ENCODE measurements at regions not wholly inside any gene's neighbourhood (a gene's known extent, or its start where the extent isn't known, plus 50 kb on each side); places are given as distances from the start of the nearest gene placed in this dataset.

DNA sequence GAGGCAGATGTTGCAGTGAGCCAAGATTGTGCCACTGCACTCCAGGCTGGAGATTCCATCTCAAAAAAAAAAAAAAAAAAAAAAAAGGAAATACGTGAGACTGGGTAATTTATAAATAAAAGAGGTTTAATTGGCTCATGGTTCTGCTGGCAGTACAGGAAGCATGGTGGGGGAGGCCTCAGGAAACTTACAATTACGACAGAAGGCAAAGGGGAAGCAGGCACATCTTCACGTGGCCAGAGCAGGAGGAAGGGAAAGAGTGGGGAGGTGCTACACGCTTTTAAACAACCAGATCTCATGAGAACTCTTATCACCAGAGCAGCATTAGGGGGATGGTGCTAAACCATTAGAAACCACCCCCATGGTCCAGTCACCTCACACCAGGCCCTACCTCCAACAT, 138.2 kb upstream of the IL12A start:
- no peak for TF ChIP-seq MAFF (IDR thresholded peaks at IDR 0.05; ENCODE audit: low read length)
- TF ChIP-seq, protein P1, sequence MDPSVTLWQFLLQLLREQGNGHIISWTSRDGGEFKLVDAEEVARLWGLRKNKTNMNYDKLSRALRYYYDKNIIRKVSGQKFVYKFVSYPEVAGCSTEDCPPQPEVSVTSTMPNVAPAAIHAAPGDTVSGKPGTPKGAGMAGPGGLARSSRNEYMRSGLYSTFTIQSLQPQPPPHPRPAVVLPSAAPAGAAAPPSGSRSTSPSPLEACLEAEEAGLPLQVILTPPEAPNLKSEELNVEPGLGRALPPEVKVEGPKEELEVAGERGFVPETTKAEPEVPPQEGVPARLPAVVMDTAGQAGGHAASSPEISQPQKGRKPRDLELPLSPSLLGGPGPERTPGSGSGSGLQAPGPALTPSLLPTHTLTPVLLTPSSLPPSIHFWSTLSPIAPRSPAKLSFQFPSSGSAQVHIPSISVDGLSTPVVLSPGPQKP (CRISPR knock-in tag; IDR thresholded peaks at IDR 0.05), result no peak
- TF ChIP-seq ELF2 (CRISPR knock-in tag; IDR thresholded peaks at IDR 0.05), result no peak
- TF ChIP-seq ATF2 (CRISPR knock-in tag; IDR thresholded peaks at IDR 0.05), result no peak
- TF ChIP-seq POLR2AphosphoS2 (IDR thresholded peaks at IDR 0.05; ENCODE audit: low read length), result no peak
- no peak for TF ChIP-seq JUN (IDR thresholded peaks at IDR 0.05; ENCODE audit: borderline replicate concordance, low read depth, low read length)
- TF ChIP-seq JUN (CRISPR knock-in tag; IDR thresholded peaks at IDR 0.05; ENCODE audit: borderline replicate concordance), result no peak
- TF ChIP-seq SP2 (IDR thresholded peaks at IDR 0.05; ENCODE audit: extremely low read depth, low read depth, low read length, poor library complexity, severe bottlenecking), result no peak
- TF ChIP-seq CHD1 (IDR thresholded peaks at IDR 0.05; ENCODE audit: low read length), result no peak
